NT2/D1 (cell line): ENCODE measurements at regions not wholly inside any gene's neighbourhood (a gene's known extent, or its start where the extent isn't known, plus 50 kb on each side); places are given as distances from the start of the nearest gene placed in this dataset.

Experiments used
- YY1 ChIP-seq: IDR thresholded peaks from 2 replicates; pipeline ENCODE4 v1.6.1; 2011; ENCODE audit not compliant: insufficient read length, insufficient read depth
- ZNF274 ChIP-seq: IDR thresholded peaks from 2 replicates; pipeline ENCODE4 v1.6.1; 2011; ENCODE audit warnings: mild to moderate bottlenecking, low read depth, low read length

DNA sequence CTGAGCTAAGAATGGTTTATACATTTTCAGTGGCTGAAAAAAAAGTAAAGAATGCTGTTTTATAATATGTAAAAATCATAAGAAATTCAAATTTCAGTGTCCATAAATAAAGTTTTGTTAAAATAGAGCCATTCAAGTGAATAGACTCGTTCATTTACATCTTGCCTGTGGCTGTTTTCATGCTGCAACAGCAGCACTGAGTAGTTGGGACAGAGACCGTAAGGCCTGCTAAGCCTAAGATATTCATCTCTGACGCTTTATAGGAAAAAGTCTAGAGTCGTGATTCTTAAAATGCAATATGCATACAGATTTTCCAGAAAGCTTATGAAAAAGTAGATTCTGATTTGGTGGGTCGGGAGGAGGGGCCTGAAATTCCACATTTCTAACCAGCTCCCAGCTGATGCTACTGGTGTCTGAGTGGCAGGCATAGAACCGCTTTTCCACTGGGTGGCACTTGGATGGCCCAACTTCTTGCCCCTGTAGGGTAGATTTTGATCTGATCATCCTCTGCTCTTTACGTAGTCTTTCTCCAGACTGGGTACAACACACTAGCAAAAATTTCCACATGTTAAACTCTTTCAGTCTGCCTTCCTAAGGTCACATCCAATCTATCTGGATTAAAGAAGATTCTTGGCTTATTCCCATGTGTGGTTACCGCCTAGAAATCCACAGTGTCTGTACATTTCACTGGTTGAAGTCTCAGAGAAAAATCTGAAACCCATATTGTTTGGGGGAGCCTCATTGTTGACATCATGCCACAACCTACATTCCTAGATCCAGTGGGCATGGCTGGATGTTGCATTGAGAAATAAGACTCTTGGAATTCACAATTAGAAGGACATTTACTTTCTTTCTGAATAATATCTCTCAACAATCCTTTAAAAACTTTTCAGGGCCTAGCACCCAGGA is 151.2 kb downstream of the C12orf75 start:
- TF ChIP-seq YY1: no peak
- TF ChIP-seq ZNF274: no peak
